Transverse colon (tissue), 4 donors: ENCODE measurements at regions not wholly inside any gene's neighbourhood (a gene's known extent, or its start where the extent isn't known, plus 50 kb on each side); places are given as distances from the start of the nearest gene placed in this dataset.

ENCODE experiments used
- DNase-seq: peaks from one replicate; pipeline ENCODE4 v3.0.0-alpha.2; 2019
- H3K27ac ChIP-seq, 4 donors: fragments of 200-600 bp; sonication (generic); 2 replicates each; pipeline ENCODE4 v1.5.1; 2016 to 2018; ENCODE audit warnings: inconsistent platforms in 4 of 4
- H3K27me3 ChIP-seq: fragments of 200-600 bp; sonication (generic); 2 replicates; pipeline ENCODE4 v1.5.1; 2017; ENCODE audit warnings: inconsistent platforms
- H3K36me3 ChIP-seq, 4 donors: fragments of 200-600 bp; sonication (generic); 2 replicates each; pipeline ENCODE4 v1.5.1; 2017 to 2019; ENCODE audit warnings: inconsistent platforms in 4 of 4
- H3K4me1 ChIP-seq, 4 donors: fragments of 200-600 bp; sonication (generic); 2 replicates each; pipeline ENCODE4 v1.5.1; 2017 to 2020; ENCODE audit warnings: inconsistent platforms in 4 of 4
- H3K4me3 ChIP-seq, 4 donors: fragments of 200-600 bp; sonication (generic); 1 replicate in 1 of 4; 2 replicates in 3 of 4; pipeline versions ENCODE4 v1.5.1 to v1.6.1; 2017 to 2019; ENCODE audit warnings: inconsistent platforms in 4 of 4
- H3K9me3 ChIP-seq, 2 donors: fragments of 200-600 bp; sonication (generic); 2 replicates each; pipeline ENCODE4 v1.5.1; 2017 to 2019; ENCODE audit warnings: inconsistent platforms in 2 of 2
- CTCF ChIP-seq, 5 experiments: fragments of 200-600 bp in 3 of 5; fragments of 450-650 bp in 2 of 5; sonication (generic) in 3 of 5; IDR thresholded peaks; 1 replicate in 2 of 5; 2 replicates in 3 of 5; pipeline ENCODE4 v1.5.1; 2016 to 2017; ENCODE audit warnings: antibody characterized with exemption in 5 of 5, inconsistent platforms in 3 of 5, mild to moderate bottlenecking in 2 of 5, moderate library complexity in 1 of 5
- EP300 ChIP-seq: sonication (generic); formaldehyde crosslinking; IDR thresholded peaks from one replicate; pipeline ENCODE4 v1.6.1; 2017; ENCODE audit warnings: antibody characterized with exemption, low read depth
- POLR2A ChIP-seq: fragments of 450-650 bp; IDR thresholded peaks from one replicate; pipeline ENCODE4 v1.6.1; 2016; ENCODE audit warnings: antibody characterized with exemption, mild to moderate bottlenecking, moderate library complexity
- POLR2AphosphoS5 ChIP-seq, 3 donors: sonication (generic); formaldehyde crosslinking; IDR thresholded peaks; one replicate each; pipeline ENCODE4 v1.6.1; 2016; ENCODE audit warnings: antibody characterized with exemption in 3 of 3
- WGBS, 2 donors: methylation state at CpG; one replicate each; pipeline ENCODE4 v1.1.5; 2018; ENCODE audit warnings: low coverage in 1 of 2; 5-methylcytosine and 5-hydroxymethylcytosine counted together
- in situ Hi-C, 4 donors: fragments of 200-750 bp; cut with MboI; loops; one replicate each; pipeline versions ENCODE4 v1.15.0 to v1.15.1; 2017; ENCODE audit warnings: low sequenced_read_pairs in 3 of 4, low pct_ligation_motif_present in 1 of 4, low pct_unique_long_range_greater_than_20kb in 1 of 4
- intact Hi-C: fragments of 100-400 bp; cut with DNase I; formaldehyde crosslinking; loops from one replicate; pipeline ENCODE4 v1.15.1; 2023; ENCODE audit warnings: low total_unique reads

GRCh38 chr22:26848244-26848920, 191.0 kb downstream of the MIAT start:
- Histone ChIP-seq H3K27me3 (no peaks in the 10 kb centered on the region), H3K9me3 (no peaks in the 10 kb centered on the region), H3K4me1 (no peaks in the 10 kb centered on the region), H3K36me3 (no peaks in the 10 kb centered on the region), H3K4me3 (no peak overlapping the region), H3K27ac (no peak overlapping the region)
- in situ Hi-C loops: no loop called here
- 86 to 87% methylated on average over 6 to 9 of the region's 9 CpGs for WGBS, 2 donors
- no peak for DNase-seq
- intact Hi-C loops: no loop called here
- no peak for TF ChIP-seq POLR2AphosphoS5 (IDR thresholded peaks at IDR 0.05)
- no peak for TF ChIP-seq POLR2A
- TF ChIP-seq CTCF (IDR thresholded peaks at IDR 0.05): no peak
- TF ChIP-seq EP300: no peak

GRCh38 chr22:26849575-26849974, 192.2 kb downstream of the MIAT start:
- DNase-seq: no peak
- TF ChIP-seq CTCF (IDR thresholded peaks at IDR 0.05) (no peak), POLR2A (no peak), POLR2AphosphoS5 (IDR thresholded peaks at IDR 0.05) (no peak), EP300 (no peak)
- H3K9me3 ChIP-seq: no peaks in the 10 kb centered on the region
- no peaks in the 10 kb centered on the region for H3K27me3 ChIP-seq
- H3K27ac ChIP-seq: no peak overlapping the region
- no peaks in the 10 kb centered on the region for H3K36me3 ChIP-seq
- in situ Hi-C loops: no loop called here
- WGBS, 2 donors: 88 to 93% methylated on average over 4 of the region's 4 CpGs
- H3K4me1 ChIP-seq: no peaks in the 10 kb centered on the region
- intact Hi-C loops: no loop called here
- H3K4me3 ChIP-seq: no peak overlapping the region

- H3K4me3 ChIP-seq: no peak overlapping the region
- TF ChIP-seq POLR2AphosphoS5 (IDR thresholded peaks at IDR 0.05): no peak
- no peak for TF ChIP-seq EP300
- no peak for TF ChIP-seq CTCF (IDR thresholded peaks at IDR 0.05)
- TF ChIP-seq POLR2A: no peak
- DNase-seq: no peak
- in situ Hi-C loops (no loop called here), intact Hi-C loops (no loop called here)
- H3K36me3 ChIP-seq: no peaks in the 10 kb centered on the region
- WGBS, 2 donors: 75% methylated on average over 1 of the region's 1 CpG; no CpG with 5 or more reads in 1 of the 2 donors
- no peaks in the 10 kb centered on the region for H3K27me3 ChIP-seq
- no peak overlapping the region for H3K27ac ChIP-seq
- H3K4me1 ChIP-seq: no peaks in the 10 kb centered on the region
- H3K9me3 ChIP-seq: no peaks in the 10 kb centered on the region
Measured at GRCh38 chr22:26851125-26851524, 193.7 kb downstream of the MIAT start.

- WGBS, 2 donors: 58% methylated on average over 6 of the region's 6 CpGs; no CpG with 5 or more reads in 1 of the 2 donors
- in situ Hi-C loops (no loop called here), intact Hi-C loops (no loop called here)
- no peaks in the 10 kb centered on the region for H3K4me1 ChIP-seq
- H3K27ac ChIP-seq: no peak overlapping the region
- TF ChIP-seq POLR2A: no peak
- no peak for TF ChIP-seq CTCF (IDR thresholded peaks at IDR 0.05)
- no peak for TF ChIP-seq EP300
- no peak for TF ChIP-seq POLR2AphosphoS5 (IDR thresholded peaks at IDR 0.05)
- H3K4me3 ChIP-seq: no peak overlapping the region
- no peaks in the 10 kb centered on the region for H3K36me3 ChIP-seq
- no peaks in the 10 kb centered on the region for H3K9me3 ChIP-seq
- no peak for DNase-seq
- H3K27me3 ChIP-seq: no peaks in the 10 kb centered on the region
Measured at GRCh38 chr22:26852176-26852575, 194.8 kb downstream of the MIAT start.
